Uterus (tissue), 3 donors: ENCODE measurements at regions not wholly inside any gene's neighbourhood (a gene's known extent, or its start where the extent isn't known, plus 50 kb on each side); places are given as distances from the start of the nearest gene placed in this dataset.

Experiments used
- DNase-seq, 2 donors: peaks; one replicate each; pipeline ENCODE4 v3.0.0-alpha.2; 2019 to 2020
- H3K27ac ChIP-seq, 2 donors: fragments of 200-600 bp; sonication (generic); 1 replicate in 1 of 2; 2 replicates in 1 of 2; pipeline ENCODE4 v1.5.1; 2016 to 2018
- H3K27me3 ChIP-seq, 2 donors: fragments of 200-600 bp; sonication (generic); one replicate each; pipeline ENCODE4 v1.5.1; 2018 to 2019; ENCODE audit warnings: control low read depth in 1 of 2
- H3K36me3 ChIP-seq, 2 donors: fragments of 200-600 bp; sonication (generic); one replicate each; pipeline ENCODE4 v1.5.1; 2019; ENCODE audit warnings: control low read depth in 1 of 2
- H3K4me1 ChIP-seq, 2 donors: fragments of 200-600 bp; sonication (generic); one replicate each; pipeline ENCODE4 v1.5.1; 2018 to 2019; ENCODE audit warnings: control low read depth in 1 of 2
- H3K4me3 ChIP-seq, 2 donors: fragments of 200-600 bp; sonication (generic); 1 replicate in 1 of 2; 2 replicates in 1 of 2; pipeline ENCODE4 v1.5.1; 2018 to 2019; ENCODE audit warnings: mild to moderate bottlenecking in 1 of 2
- H3K9me3 ChIP-seq, 2 donors: fragments of 200-600 bp; sonication (generic); one replicate each; pipeline ENCODE4 v1.5.1; 2019; ENCODE audit warnings: control low read depth in 1 of 2
- CTCF ChIP-seq, 4 experiments: fragments of 200-600 bp in 2 of 4; fragments of 450-650 bp in 2 of 4; sonication (generic) in 2 of 4; IDR thresholded peaks; one replicate each; pipeline ENCODE4 v1.5.1; 2016 to 2019; ENCODE audit warnings: antibody characterized with exemption in 4 of 4, mild to moderate bottlenecking in 2 of 4, moderate library complexity in 1 of 4
- POLR2A ChIP-seq, 2 donors: fragments of 450-650 bp; IDR thresholded peaks; one replicate each; pipeline ENCODE4 v1.6.1; 2016; ENCODE audit warnings: antibody characterized with exemption in 2 of 2, mild to moderate bottlenecking in 1 of 2, moderate library complexity in 1 of 2
- intact Hi-C: fragments of 100-400 bp; cut with DNase I; formaldehyde crosslinking; loops from one replicate; pipeline ENCODE4 v1.15.1; 2023; ENCODE audit warnings: low total_unique reads
- donor health status: DM: yes; HTN: yes; CAD: no.

GRCh38 chr14:104438166-104438887, 141.2 kb upstream of the C14orf180 start:
- no peaks in the 10 kb centered on the region for H3K9me3 ChIP-seq
- intact Hi-C loops = no loop called here
- DNase-seq = no peak
- TF ChIP-seq CTCF (IDR thresholded peaks at IDR 0.05) (no peak), POLR2A (IDR thresholded peaks at IDR 0.05) (no peak)
- H3K27me3 ChIP-seq = no peaks in the 10 kb centered on the region
- H3K4me3 ChIP-seq = no peak overlapping the region
- no peaks in the 10 kb centered on the region for H3K36me3 ChIP-seq
- no peak overlapping the region for H3K27ac ChIP-seq
- peaks cover 0 to 7% of the 10 kb centered on the region in 2 donors for H3K4me1 ChIP-seq

GRCh38 chr14:104439625-104440024, 139.9 kb upstream of the C14orf180 start:
- H3K27me3 ChIP-seq = no peaks in the 10 kb centered on the region
- intact Hi-C loops = no loop called here
- peaks cover 0 to 7% of the 10 kb centered on the region in 2 donors for H3K4me1 ChIP-seq
- no peak for TF ChIP-seq CTCF (IDR thresholded peaks at IDR 0.05)
- TF ChIP-seq POLR2A (IDR thresholded peaks at IDR 0.05) = no peak
- H3K27ac ChIP-seq = no peak overlapping the region
- no peak for DNase-seq
- no peak overlapping the region for H3K4me3 ChIP-seq
- H3K36me3 ChIP-seq = no peaks in the 10 kb centered on the region
- no peaks in the 10 kb centered on the region for H3K9me3 ChIP-seq

GRCh38 chr14:104440297-104440956, 139.1 kb upstream of the C14orf180 start:
- no peak overlapping the region for H3K27ac ChIP-seq
- no peak for TF ChIP-seq CTCF (IDR thresholded peaks at IDR 0.05)
- no peak for TF ChIP-seq POLR2A (IDR thresholded peaks at IDR 0.05)
- no peaks in the 10 kb centered on the region for H3K27me3 ChIP-seq
- no peak overlapping the region for H3K4me3 ChIP-seq
- intact Hi-C loops = no loop called here
- peaks cover 0 to 7% of the 10 kb centered on the region in 2 donors for H3K4me1 ChIP-seq
- no peaks in the 10 kb centered on the region for H3K36me3 ChIP-seq
- no peak for DNase-seq
- no peaks in the 10 kb centered on the region for H3K9me3 ChIP-seq

- Histone ChIP-seq H3K9me3 (no peaks in the 10 kb centered on the region), H3K36me3 (no peaks in the 10 kb centered on the region), H3K27me3 (no peaks in the 10 kb centered on the region), H3K27ac (no peak overlapping the region), H3K4me3 (no peak overlapping the region), H3K4me1 (no peaks in the 10 kb centered on the region)
- intact Hi-C loops = no loop called here
- no peak for DNase-seq
- TF ChIP-seq POLR2A (IDR thresholded peaks at IDR 0.05) (no peak), CTCF (IDR thresholded peaks at IDR 0.05) (no peak)
Observed at GRCh38 chr14:104441275-104442106, 138.1 kb upstream of the C14orf180 start.
